ENCODE measurements at regions not wholly inside any gene's neighbourhood (a gene's known extent, or its start where the extent isn't known, plus 50 kb on each side); places are given as distances from the start of the nearest gene placed in this dataset.

DNA sequence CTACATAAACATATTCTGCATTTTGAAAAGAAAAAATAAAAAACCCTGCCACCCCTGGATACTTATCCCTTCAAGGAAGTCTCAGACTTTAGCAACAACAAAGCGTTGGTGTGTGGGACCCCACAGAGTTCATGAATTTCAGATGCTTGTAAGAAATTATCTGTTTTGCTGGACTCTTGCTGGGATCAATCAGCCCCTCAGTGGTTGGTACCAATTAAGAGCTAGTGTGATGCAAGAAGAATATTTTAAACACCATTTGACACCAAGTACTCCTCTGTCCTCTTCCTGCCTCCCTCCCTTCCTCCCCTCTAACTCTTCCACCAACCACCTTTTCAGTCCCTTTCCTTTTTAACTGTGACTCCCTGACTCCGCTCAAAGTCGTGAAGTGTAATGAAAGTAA is 51.5 kb downstream of the SST start:
- DNase-seq = no peak

DNA sequence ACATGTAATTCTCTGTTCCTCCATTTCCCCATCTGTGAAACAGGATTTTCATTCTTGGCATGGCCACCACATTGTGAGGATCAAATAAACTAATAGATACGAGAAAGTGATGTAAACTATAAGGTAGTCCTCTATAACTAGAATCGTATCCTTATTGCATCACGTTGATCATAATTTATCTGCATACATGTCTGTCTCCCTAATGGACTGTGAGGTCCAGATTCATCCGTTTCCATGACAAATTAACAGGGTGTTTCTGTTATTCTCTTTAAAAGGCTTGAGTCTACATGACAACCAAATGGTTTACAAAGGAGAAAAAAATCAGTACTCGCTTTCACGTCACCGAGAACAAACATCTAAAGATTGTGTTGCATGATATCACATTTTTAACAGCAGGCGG is 53.0 kb downstream of the SST start:
- no peak for DNase-seq

DNA sequence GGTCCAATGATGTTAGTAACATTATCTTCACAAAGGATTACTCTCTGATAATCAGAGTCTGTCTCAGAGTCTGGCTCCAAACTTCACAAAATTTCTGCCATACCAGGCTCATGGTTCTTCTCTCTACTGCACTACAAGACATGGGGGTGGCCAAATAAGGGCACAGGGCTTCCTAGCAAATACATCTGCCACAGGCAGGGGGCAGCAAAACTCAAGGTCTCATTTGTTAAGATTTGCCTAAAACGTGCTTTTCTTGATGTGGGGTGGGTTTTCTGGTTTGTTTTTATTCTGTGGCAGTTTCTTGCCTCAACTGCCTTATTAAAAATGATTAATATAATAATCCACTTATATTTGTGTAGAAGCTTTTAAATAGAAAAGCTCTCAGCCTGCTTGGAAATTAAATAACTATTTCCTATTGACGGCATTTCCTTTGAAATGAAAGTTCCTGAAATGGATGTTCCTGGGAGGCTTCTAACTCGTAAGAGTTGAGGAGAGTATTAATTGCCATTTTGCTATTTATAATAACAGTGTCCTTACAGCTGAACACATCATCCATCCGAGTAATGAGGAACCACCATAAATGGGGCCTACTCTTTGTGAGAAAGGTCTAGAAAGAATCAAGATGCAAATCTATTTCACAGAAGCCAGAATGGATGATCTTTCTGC is 53.8 kb downstream of the SST start:
- peak; percentile 23 for DNase-seq

DNA sequence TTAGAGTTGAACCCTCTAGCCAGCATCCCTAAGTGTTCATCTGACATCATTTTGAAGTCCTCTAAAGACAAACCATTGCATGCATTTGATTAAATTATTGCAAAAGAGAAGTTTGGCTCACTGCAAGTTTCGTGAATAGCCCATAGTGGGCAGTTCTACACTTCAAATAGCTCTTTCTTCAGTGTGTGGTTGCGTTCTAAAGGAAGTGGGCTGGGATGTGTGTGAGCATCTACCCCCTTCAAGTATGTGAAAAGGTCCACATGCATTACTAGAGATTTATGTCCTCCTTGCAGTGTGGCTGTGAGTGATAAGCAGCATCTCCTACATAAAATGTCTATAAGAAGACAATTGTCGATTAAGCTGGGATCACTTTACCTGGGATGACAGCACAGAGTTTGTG is 54.6 kb downstream of the SST start:
- DNase-seq = no peak

DNA sequence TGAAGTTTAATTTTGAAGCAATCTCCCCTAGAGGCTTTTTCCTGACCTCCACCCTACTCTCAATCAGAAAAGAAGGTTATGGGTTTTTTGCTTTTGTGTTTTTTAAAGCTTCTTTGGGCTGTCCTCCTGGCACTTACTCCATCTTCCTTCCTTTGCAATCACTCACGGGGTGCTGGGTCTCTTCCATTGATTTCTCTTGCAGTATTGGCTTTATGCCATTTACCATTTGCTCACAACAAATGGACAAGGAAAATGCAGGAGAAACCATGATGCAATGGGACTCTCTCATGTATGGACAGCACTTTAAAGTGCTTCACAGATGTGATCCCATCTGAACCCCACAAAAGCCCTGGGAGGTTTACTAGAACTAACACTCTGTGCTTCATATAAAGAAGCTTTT is 57.5 kb downstream of the SST start:
- DNase-seq = no peak

DNA sequence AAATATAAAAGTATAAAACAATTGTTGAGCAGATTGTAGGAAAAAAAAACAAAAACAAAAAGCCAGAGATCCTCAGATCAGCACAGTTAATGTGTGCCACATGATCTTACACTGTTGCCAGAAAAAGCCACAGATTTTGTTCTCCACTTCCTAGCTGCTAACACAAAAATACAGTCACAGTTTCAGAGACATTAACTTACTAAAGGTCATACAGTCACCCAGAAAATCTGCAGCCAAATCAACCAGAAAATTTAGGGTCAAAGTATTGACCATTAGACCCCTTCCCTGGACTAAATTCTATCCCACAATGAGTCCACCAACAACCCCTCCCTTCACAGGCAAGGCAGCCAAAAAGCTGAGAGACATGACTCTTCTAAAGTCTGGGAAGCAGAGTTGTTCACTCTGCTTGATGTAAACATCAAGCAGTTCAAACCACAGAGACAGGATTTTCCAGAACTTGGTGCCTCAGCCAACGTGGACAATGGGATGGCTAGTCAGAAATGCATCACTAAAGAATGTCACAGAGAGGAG is 59.1 kb downstream of the SST start:
- DNase-seq = no peak

DNA sequence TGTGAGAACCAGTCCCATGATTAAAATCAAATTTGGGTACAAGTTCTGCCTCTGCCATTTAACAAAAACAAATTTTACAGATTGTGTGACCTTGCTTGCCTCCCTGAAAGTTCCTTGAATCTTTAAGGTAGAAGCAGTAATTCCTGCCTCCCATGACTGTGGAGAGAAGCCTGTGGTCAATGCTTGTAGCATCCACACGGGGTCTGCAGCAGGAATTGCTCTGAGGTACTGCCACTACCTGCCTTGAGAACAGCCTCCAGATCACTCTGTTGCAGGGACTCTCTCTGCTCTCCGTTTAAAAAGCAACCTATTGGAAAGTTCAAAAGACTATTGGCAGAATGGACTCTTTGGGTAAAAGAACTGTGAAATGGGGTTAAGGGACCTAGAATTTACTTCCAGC is 75.9 kb downstream of the SST start:
- DNase-seq = no peak

DNA sequence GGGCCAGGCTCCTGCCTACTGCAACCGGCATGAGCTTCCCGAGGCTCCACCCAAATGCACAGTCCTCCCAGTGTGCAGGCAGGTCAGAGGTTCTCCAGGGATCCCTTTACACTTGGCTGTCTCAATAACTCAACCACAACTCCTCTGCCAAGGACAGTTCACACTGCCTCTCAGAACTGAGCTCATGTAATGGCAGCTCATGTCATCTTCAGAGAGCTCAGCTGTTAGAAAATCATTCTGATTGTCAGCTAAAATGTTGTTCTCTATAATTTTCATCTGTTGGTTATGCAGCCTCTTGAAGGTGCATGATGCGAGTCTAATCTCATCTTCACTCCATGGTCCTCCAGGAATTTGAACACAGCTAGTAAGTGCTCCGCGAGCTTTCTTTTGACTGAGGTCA is 76.7 kb downstream of the SST start:
- no peak for DNase-seq

DNA sequence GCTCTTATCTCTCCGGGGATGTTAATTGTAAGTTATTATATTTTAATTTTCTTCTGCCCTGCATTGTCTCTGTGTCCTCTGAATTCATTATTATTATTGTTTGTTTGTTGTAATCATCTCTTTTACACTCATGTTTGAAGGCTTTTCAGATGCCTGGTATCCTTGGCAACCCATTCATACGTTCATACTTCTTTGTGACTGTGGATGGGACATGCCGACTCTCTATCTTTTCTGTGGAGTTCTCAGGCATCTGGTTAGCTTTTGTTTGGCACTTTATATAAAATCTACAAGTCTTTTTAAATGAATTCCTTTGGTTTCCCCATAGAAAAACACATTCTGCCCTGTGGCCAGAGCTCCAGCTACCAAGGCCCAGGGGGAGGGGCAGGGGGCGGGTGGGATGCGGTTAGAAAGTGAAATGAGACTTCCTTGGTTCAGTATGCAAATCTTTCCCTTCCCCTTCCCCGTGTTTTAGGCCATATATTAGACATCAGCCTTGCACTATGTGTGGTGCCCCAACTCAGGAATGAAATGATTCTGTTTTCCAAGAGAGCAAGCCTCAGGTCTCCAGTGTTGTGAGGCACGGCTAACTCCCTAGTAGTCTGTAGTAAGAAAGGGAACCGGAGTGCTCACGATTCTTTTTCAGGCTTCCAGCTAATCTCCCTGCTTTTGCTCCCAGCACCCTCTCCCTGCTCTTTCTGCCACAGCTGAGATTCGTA is 79.2 kb downstream of the SST start:
- no peak for DNase-seq

DNA sequence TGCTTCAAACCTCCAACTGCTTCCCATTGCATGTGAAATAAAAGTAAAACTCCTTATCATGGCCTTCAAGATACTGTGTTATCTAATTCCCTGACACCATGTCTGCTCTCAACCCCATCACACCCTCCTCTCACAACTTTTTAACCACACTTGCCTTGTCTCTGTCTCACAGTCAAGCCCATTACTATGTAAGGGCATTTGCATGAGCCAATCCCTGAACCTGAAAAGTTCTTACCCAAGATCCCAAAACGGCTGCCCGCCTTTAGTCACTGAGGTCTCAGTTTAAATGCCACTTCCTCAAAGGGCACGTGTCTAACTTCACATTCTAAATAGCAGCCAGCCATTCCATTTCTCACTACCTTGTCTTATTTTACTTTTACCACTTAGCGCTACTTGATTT is 83.1 kb downstream of the SST start:
- no peak for DNase-seq

DNA sequence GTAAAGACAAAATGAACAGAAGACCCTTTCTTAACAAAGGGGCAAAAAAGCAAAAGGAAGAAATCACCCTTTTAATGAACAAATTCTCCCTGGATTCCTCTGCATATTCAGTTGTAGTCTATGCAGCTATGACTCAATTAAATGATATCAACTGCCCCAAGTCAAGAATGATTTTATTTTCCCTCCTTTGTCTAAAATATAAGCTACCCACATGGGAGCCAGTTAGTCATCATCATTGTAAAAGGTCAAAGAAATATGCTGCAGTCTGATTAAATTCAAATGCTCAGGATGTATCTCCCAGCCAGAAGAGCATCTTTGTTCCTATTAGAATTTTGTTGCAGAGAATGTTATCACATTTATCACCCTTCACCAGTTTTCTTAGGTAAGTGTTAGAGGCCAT is 84.0 kb downstream of the SST start:
- DNase-seq = no peak

DNA sequence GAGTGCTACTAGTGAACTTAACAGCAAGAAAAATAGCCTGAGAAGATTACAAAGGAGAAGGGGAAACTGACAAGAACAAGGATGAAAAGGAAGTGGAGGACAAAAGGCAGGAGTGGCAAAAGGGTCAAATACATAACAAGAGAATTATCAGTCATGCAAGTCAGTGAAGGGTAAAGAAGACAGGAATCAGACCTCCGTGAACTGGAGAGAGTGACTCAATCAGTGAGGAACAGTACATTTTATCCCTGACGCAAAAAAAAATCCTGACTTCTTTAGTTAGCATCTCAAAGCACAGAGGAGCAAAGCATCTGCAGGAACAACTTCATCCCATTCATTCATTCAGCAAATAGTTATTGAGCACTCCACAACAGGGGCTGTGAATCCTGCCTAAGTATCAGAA is 97.8 kb downstream of the SST start:
- DNase-seq = no peak

DNA sequence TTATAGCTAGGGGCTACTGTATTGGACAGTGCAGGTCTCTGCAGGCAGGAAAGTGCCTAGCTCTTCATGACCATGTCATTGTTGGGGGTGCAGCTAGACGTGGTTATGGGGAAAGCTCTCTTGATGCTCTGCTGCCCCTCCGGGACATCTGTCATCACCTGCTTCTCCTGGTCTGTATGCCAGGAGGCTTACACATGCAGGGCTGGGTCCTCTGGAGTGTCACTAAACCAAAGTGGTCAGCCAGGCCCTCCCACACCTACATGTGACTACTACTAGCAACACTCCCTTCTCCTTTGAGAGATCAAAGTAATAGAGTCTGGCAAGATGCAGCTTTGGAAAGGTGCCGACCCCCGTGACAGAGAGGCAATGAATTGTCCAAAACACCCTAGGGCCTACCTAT is 98.5 kb downstream of the SST start:
- no peak for DNase-seq

DNA sequence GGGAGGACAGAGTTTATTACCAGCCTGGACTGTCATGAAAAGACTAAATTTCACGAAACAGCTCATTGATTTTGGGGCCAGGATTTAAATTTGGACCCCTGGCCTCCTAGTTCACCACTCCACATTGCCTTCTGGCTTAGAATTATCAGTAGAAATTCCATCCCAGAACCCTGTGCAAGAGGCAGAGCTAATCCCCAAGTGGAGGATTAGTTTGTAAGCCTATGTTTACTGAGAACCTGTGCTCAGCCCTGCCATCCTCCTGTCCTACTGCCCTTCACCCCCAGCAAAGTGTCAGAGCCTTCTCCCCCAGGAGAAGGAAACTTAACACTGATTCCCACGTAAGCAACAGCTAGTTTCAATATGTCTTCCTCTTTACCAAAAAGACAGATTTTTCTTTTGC is 99.4 kb downstream of the SST start:
- DNase-seq = no peak

DNA sequence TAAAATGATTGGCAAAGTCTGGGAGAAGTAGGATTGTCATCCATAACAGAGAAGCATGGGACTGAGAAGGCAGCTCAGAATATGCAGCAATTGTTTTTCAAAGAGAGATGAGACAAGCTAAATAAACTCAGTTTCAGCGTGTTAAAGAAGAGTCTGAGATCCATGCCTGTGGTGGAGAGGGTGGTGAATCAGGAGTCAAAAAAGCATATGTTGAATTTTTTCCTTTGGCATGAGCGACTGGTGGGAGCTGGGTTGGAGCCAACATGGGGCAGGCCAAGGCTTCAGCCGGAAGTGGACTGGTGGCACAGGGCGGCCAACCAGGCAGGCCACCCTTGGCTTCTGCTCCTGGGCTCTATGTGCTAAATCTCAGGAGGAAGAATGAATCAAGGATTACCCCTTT is 102.0 kb downstream of the SST start:
- DNase-seq = no peak

DNA sequence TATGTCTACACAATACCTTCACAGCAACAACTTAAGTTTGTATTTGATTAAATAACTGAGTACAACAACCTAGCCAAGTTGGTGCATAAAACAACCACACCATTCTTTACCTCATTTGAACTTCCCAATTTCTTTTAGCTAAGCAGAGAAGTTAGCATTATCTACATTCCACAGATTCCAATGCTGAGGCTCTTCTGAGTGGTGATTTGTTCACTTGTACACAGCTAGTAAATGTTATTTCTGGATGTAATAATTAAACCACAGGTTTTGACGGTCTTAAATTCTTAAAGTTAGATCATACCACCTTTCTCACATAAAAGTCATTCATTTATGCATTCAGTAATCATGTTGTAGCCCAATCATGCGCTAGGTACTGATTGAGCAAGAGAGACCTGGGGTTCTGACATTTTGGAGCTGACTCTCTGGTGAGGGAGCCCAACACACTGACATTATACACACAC is 102.5 kb downstream of the SST start:
- no peak for DNase-seq

DNA sequence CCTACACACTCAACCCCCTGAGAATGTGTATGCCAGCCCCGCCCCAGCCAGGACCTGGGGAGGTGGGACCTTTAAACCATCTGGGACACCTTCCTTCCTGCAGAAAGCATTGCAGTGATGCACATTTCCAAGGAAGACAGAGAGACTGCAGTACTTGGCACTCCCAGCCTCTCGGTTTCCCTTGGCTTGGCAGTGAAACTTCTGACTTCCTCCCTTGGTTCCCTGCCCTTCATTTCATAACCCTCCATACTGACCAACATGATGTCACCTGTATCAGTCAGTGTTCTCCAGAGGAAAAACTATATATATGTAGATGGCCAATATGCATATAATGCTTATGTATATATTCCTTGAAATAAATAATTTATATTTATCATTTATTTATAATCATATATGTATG is 103.2 kb downstream of the SST start:
- DNase-seq = no peak

DNA sequence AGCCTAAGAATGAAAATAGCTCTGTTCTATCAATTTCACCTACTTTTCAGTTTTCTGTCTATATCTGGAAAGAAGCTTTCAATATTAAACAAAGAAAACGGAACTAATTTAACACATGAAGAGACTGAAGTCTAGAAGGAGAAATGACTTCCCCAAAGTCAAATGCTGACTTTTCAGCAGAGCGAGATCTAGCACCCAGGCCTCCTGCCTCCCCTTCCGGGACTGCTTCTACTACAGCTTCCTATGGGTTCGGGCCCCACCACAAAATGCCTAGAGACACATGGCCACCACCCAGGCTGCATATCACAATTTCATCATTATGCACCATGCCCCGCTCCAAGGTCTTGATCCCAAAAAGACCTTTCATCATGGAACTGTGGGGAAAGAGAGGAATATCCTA is 104.5 kb downstream of the SST start:
- DNase-seq = no peak

DNA sequence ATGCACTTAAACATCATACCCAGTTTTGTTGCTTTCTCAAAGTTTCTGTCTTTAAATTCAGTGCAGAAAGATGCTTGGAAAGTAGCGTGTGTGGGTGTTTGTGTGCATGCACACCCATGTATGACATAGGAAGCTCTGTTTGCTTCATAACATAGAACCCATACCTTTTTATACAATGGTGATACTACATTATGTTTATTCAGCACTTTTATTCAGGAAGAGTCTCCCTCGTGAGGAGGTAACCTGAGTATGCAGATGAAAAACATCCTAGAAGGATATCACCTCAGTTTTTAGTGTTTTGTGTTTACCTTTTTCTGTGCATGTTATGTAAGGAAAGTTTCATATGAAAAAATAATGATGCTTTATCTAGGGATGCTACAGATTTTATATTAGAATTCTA is 111.2 kb downstream of the SST start:
- DNase-seq = no peak

DNA sequence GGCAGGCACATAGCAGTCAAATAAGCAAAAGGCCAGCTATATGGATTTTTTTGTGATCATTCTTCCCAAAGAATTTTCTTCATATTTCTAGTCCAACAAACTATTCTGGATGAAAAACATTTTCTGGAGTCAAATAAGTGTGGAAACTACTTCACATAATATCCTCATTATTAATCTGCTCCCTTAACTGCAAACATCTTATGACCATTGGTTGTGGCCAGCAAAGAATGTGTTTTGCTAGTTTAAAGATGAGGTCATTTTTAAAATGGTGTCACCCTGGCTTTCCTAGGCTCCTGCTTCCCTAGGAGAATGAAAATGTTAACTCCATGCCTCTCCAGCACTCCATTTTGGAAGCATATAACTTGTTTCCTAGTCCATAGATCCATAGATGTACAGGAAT is 118.8 kb downstream of the SST start:
- no peak for DNase-seq

DNA sequence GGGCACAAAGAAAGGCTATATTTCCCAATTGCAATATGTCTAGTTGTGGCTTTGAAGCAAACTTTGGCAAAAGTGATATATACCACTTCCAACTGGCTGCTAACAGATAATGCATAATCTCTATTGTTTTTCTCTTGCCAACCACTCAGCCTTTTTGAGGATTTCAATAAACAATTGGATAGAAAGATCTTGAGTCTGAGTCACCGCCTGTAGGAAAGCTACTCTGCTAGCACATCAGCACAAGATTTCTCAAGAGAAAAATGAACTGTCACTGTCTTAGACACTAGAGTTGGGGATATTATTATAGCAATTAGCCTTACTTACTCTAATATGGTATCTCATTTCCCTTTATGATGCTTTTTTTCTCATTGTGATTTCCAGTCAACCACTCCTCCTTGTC is 119.7 kb downstream of the SST start:
- DNase-seq = no peak

DNA sequence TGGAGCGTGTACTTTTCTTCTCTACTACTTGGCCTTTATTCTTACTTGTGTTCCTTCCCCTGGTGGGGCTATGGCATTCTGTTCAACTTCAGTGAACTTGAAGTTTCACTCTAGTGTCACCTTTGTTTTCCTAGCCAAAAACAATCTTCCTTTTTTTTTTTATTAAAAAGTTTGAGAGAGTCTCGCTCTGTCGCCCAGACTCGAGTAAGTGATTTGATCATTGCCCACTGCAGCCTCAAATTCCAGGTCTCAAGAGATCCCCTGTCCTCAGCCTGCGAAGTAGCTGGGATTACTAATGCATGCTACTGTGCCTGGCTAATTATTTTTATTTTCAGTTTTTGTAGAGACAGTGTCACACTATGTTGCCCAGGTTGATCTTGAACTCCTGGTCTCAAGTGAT is 124.8 kb downstream of the SST start:
- no peak for DNase-seq

DNA sequence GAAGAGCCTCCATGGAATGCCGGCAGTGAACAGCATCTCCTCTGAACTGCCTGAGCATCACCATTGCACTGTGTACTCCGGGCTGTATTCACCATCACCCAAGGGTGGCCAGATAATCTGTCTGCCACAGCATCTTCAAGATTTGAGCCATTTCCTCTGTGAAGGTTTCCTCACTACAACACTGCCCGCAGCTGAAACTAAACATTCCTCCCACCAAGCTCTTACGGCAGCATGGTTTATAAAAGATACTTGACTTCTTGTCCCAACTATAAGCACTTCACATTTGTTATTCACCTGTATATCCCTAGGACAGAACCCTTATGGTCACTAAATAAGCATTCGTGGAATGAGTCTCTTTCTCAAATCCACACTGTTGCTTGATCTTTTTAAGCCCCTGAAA is 125.9 kb downstream of the SST start:
- no peak for DNase-seq

DNA sequence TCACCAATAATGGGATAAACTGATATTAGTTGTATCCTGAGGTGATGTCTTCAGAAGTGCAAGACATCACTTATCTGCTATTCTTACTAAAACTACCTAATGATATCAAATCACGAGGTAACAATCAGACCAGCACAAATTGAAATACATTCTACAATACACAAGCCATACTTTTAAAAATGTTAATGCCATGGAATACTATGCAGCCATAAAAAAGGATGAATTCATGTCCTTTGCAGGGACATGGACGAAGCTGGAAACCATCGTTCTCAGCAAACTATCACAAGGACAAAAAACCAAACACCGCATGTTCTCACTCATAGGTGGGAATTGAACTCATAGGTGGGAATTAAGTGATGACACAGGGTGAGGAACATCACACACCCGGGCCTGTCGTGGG is 129.3 kb downstream of the SST start:
- DNase-seq = no peak

DNA sequence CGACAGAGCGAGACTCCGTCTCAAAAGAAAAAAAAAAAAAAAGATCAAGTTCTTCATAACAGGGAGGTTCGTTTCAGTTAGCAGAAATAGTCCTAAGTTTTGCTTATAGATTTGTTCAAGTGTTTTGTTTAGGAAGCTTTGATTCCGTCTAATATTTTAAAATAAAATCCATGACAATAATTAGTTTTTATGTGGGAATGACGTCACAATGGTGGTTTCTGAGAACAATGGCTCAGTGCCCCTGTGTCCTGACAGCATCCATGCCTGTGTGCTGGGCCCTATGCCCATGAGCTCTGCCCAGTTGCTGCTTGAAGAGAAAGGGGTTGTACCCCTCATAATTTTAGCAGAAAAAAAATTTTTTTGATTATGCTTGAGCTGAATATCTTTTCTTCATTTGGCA is 134.0 kb downstream of the SST start:
- no peak for DNase-seq
